AG04450 (cell line): ENCODE measurements at regions not wholly inside any gene's neighbourhood (a gene's known extent, or its start where the extent isn't known, plus 50 kb on each side); places are given as distances from the start of the nearest gene placed in this dataset.

Source experiments
- CTCF ChIA-PET: fragments of 300-600, 350-600 bp; formaldehyde crosslinking; extraction: SDS; loops from one replicate; lab custom pipeline; 2022; ENCODE audit warnings: antibody characterized with exemption, inconsistent platforms; lab: Charles Lee
- POLR2A ChIA-PET: fragments of 350-600 bp; formaldehyde crosslinking; extraction: SDS; loops from one replicate; lab custom pipeline; 2021; ENCODE audit warnings: antibody characterized with exemption, inconsistent platforms; lab: Yijun Ruan, JAX
- DNase-seq: peaks from one replicate; pipeline ENCODE4 v3.0.0-alpha.2; 2011; ENCODE audit warnings: low read depth, low spot score
- H3K27ac ChIP-seq: one replicate; pipeline ENCODE4 v1.5.1; 2012; ENCODE audit warnings: low read depth, low read length, control low read depth
- H3K27me3 ChIP-seq: one replicate; pipeline ENCODE4 v1.6.0; 2012; ENCODE audit warnings: low read length; ENCODE audit not compliant: control insufficient read depth, insufficient read depth
- H3K4me3 ChIP-seq: 2 replicates; pipeline ENCODE4 v1.5.1; 2011; ENCODE audit warnings: mild to moderate bottlenecking, low read depth, low read length, control low read depth
- H3K9me3 ChIP-seq: 2 replicates; pipeline ENCODE4 v1.5.1; 2012; ENCODE audit warnings: low read length; ENCODE audit not compliant: control insufficient read depth, insufficient read depth
- TF ChIP-seq, protein P1 (sequence below): IDR thresholded peaks from 2 replicates; pipeline ENCODE4 v1.5.1; 2011; ENCODE audit warnings: low read depth, low read length, control low read depth, inconsistent platforms

- H3K4me3 ChIP-seq, result no peak overlapping the region
- ChIA-PET POLR2A (no interaction called here), CTCF (no interaction called here)
- H3K9me3 ChIP-seq, result no peaks in the 10 kb centered on the region; the same call in 1 of the 2 replicates
- no peaks in the 10 kb centered on the region for H3K27me3 ChIP-seq
- H3K27ac ChIP-seq, result no peak overlapping the region
- TF ChIP-seq, protein P1, sequence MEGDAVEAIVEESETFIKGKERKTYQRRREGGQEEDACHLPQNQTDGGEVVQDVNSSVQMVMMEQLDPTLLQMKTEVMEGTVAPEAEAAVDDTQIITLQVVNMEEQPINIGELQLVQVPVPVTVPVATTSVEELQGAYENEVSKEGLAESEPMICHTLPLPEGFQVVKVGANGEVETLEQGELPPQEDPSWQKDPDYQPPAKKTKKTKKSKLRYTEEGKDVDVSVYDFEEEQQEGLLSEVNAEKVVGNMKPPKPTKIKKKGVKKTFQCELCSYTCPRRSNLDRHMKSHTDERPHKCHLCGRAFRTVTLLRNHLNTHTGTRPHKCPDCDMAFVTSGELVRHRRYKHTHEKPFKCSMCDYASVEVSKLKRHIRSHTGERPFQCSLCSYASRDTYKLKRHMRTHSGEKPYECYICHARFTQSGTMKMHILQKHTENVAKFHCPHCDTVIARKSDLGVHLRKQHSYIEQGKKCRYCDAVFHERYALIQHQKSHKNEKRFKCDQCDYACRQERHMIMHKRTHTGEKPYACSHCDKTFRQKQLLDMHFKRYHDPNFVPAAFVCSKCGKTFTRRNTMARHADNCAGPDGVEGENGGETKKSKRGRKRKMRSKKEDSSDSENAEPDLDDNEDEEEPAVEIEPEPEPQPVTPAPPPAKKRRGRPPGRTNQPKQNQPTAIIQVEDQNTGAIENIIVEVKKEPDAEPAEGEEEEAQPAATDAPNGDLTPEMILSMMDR, result no peak
- no peak for DNase-seq
Observed at GRCh38 chr2:21244161-21244560, 120.4 kb downstream of the TDRD15 start.

GRCh38 chr2:21245565-21245964, 121.8 kb downstream of the TDRD15 start:
- DNase-seq, result no peak
- TF ChIP-seq, protein P1, result no peak
- ChIA-PET POLR2A (no interaction called here), CTCF (no interaction called here)
- no peak overlapping the region for H3K4me3 ChIP-seq
- no peaks in the 10 kb centered on the region for H3K27me3 ChIP-seq
- no peak overlapping the region for H3K27ac ChIP-seq
- H3K9me3 ChIP-seq, result no peaks in the 10 kb centered on the region; the same call in 1 of the 2 replicates

DNA sequence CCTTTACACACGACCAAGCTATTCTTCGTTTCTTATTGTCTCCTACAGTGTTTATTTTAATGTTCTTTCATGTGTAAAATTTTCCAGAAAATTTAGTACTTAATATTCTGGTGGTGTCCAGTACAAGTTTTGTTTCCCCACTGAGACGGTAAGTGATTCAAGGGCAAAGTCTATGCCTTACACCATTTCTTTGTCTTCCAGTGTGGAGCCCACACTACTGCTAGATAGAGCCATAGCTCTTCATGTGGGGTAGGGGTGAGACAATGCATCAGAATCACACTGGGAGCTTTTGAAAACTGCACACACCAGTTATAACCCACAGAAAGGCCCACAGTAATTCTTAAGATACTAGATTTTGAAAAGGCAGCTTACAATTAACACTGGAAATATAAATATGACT, 125.6 kb downstream of the TDRD15 start:
- Histone ChIP-seq H3K27ac (no peak overlapping the region), H3K9me3 (no peaks in the 10 kb centered on the region; the same call in 1 of the 2 replicates), H3K27me3 (no peaks in the 10 kb centered on the region), H3K4me3 (no peak overlapping the region)
- CTCF ChIA-PET, result no interaction called here
- TF ChIP-seq, protein P1, result no peak
- POLR2A ChIA-PET, result no interaction called here
- no peak for DNase-seq

GRCh38 chr2:21250673-21251072, 126.9 kb downstream of the TDRD15 start:
- TF ChIP-seq, protein P1, result no peak
- ChIA-PET CTCF (no interaction called here), POLR2A (no interaction called here)
- Histone ChIP-seq H3K27me3 (no peaks in the 10 kb centered on the region), H3K9me3 (no peaks in the 10 kb centered on the region; the same call in none of the 2 replicates), H3K27ac (no peak overlapping the region), H3K4me3 (no peak overlapping the region)
- no peak for DNase-seq

GRCh38 chr2:21251216-21251980, 127.6 kb downstream of the TDRD15 start:
- DNase-seq, result no peak
- Histone ChIP-seq H3K9me3 (no peaks in the 10 kb centered on the region; the same call in none of the 2 replicates), H3K4me3 (no peak overlapping the region), H3K27ac (no peak overlapping the region), H3K27me3 (no peaks in the 10 kb centered on the region)
- TF ChIP-seq, protein P1, result no peak
- ChIA-PET POLR2A (no interaction called here), CTCF (no interaction called here)
